ENCODE measurements at regions not wholly inside any gene's neighbourhood (a gene's known extent, or its start where the extent isn't known, plus 50 kb on each side); places are given as distances from the start of the nearest gene placed in this dataset.
A peak's percentile ranks its signal among the peaks of the same experiment; 100 is the strongest.

- H3K9me3 ChIP-seq (ENCODE audit: control insufficient read depth, low read depth, low read length): no peaks in the 10 kb centered on the region
- no peaks in the 10 kb centered on the region for H3K36me3 ChIP-seq (ENCODE audit: control insufficient read depth, insufficient read depth, low read length)
- H3K4me3 ChIP-seq (ENCODE audit: low read length): no peak overlapping the region
- no peaks in the 10 kb centered on the region for H3K4me1 ChIP-seq (ENCODE audit: control insufficient read depth, insufficient read depth, low read length)
- no peak overlapping the region for H3K27ac ChIP-seq (ENCODE audit: low read length)
- H3K27me3 ChIP-seq (ENCODE audit: control insufficient read depth, insufficient read depth, low read length): no peaks in the 10 kb centered on the region
- no peak for DNase-seq
Observed at GRCh38 chr4:136424052-136424451, 1108.2 kb downstream of the PCDH18 start.

- no peak overlapping the region for H3K27ac ChIP-seq (ENCODE audit: low read length)
- no peak overlapping the region for H3K4me3 ChIP-seq (ENCODE audit: low read length)
- H3K9me3 ChIP-seq (ENCODE audit: control insufficient read depth, low read depth, low read length): no peaks in the 10 kb centered on the region
- DNase-seq: no peak
- no peaks in the 10 kb centered on the region for H3K36me3 ChIP-seq (ENCODE audit: control insufficient read depth, insufficient read depth, low read length)
- no peaks in the 10 kb centered on the region for H3K4me1 ChIP-seq (ENCODE audit: control insufficient read depth, insufficient read depth, low read length)
- H3K27me3 ChIP-seq (ENCODE audit: control insufficient read depth, insufficient read depth, low read length): no peaks in the 10 kb centered on the region
Observed at GRCh38 chr4:136414981-136415380, 1117.3 kb downstream of the PCDH18 start.

- no peak for DNase-seq
- Histone ChIP-seq H3K27me3 (ENCODE audit: control insufficient read depth, insufficient read depth, low read length) (no peaks in the 10 kb centered on the region), H3K4me3 (ENCODE audit: low read length) (no peak overlapping the region), H3K27ac (ENCODE audit: low read length) (no peak overlapping the region), H3K9me3 (ENCODE audit: control insufficient read depth, low read depth, low read length) (no peaks in the 10 kb centered on the region), H3K36me3 (ENCODE audit: control insufficient read depth, insufficient read depth, low read length) (no peaks in the 10 kb centered on the region), H3K4me1 (ENCODE audit: control insufficient read depth, insufficient read depth, low read length) (no peaks in the 10 kb centered on the region)
- WGBS (ENCODE audit: insufficient coverage, low lambda C conversion rate): no CpG with 5 or more reads among the region's 2 CpGs
Observed at GRCh38 chr4:136412708-136413107, 1119.6 kb downstream of the PCDH18 start.

- H3K4me1 ChIP-seq (ENCODE audit: control insufficient read depth, insufficient read depth, low read length): no peaks in the 10 kb centered on the region
- no peaks in the 10 kb centered on the region for H3K27me3 ChIP-seq (ENCODE audit: control insufficient read depth, insufficient read depth, low read length)
- no peak overlapping the region for H3K4me3 ChIP-seq (ENCODE audit: low read length)
- H3K27ac ChIP-seq (ENCODE audit: low read length): no peak overlapping the region
- no peaks in the 10 kb centered on the region for H3K36me3 ChIP-seq (ENCODE audit: control insufficient read depth, insufficient read depth, low read length)
- no peak for DNase-seq
- WGBS (ENCODE audit: insufficient coverage, low lambda C conversion rate): 94% methylated on average over 3 of the region's 5 CpGs
- no peaks in the 10 kb centered on the region for H3K9me3 ChIP-seq (ENCODE audit: control insufficient read depth, low read depth, low read length)
Observed at GRCh38 chr4:136400829-136401228, 1131.5 kb downstream of the PCDH18 start.

- H3K9me3 ChIP-seq (ENCODE audit: control insufficient read depth, low read depth, low read length): peaks cover 4% of the 10 kb centered on the region
- no peak overlapping the region for H3K27ac ChIP-seq (ENCODE audit: low read length)
- no peak for DNase-seq
- WGBS (ENCODE audit: insufficient coverage, low lambda C conversion rate): no CpG with 5 or more reads among the region's 44 CpGs
- H3K4me3 ChIP-seq (ENCODE audit: low read length): peak overlapping the region; percentile 13
- H3K4me1 ChIP-seq (ENCODE audit: control insufficient read depth, insufficient read depth, low read length): no peaks in the 10 kb centered on the region
- no peaks in the 10 kb centered on the region for H3K36me3 ChIP-seq (ENCODE audit: control insufficient read depth, insufficient read depth, low read length)
- H3K27me3 ChIP-seq (ENCODE audit: control insufficient read depth, insufficient read depth, low read length): no peaks in the 10 kb centered on the region
Observed at GRCh38 chr4:136395212-136395722, 1137.0 kb downstream of the PCDH18 start.

- Histone ChIP-seq H3K27ac (ENCODE audit: low read length) (no peak overlapping the region), H3K4me3 (ENCODE audit: low read length) (no peak overlapping the region), H3K4me1 (ENCODE audit: control insufficient read depth, insufficient read depth, low read length) (no peaks in the 10 kb centered on the region), H3K36me3 (ENCODE audit: control insufficient read depth, insufficient read depth, low read length) (no peaks in the 10 kb centered on the region), H3K27me3 (ENCODE audit: control insufficient read depth, insufficient read depth, low read length) (no peaks in the 10 kb centered on the region), H3K9me3 (ENCODE audit: control insufficient read depth, low read depth, low read length) (peaks cover 4% of the 10 kb centered on the region)
- DNase-seq: no peak
Observed at GRCh38 chr4:136392576-136392975, 1139.7 kb downstream of the PCDH18 start.

GRCh38 chr4:136390824-136391223, 1141.5 kb downstream of the PCDH18 start:
- Histone ChIP-seq H3K36me3 (ENCODE audit: control insufficient read depth, insufficient read depth, low read length) (no peaks in the 10 kb centered on the region), H3K4me1 (ENCODE audit: control insufficient read depth, insufficient read depth, low read length) (no peaks in the 10 kb centered on the region), H3K9me3 (ENCODE audit: control insufficient read depth, low read depth, low read length) (peaks cover 4% of the 10 kb centered on the region), H3K4me3 (ENCODE audit: low read length) (no peak overlapping the region), H3K27me3 (ENCODE audit: control insufficient read depth, insufficient read depth, low read length) (no peaks in the 10 kb centered on the region), H3K27ac (ENCODE audit: low read length) (no peak overlapping the region)
- whole genome bisulfite sequencing (ENCODE audit: insufficient coverage, low lambda C conversion rate): 89% methylated on average over 1 of the region's 1 CpG
- DNase-seq: no peak

- Histone ChIP-seq H3K36me3 (ENCODE audit: control insufficient read depth, insufficient read depth, low read length) (no peaks in the 10 kb centered on the region), H3K27ac (ENCODE audit: low read length) (no peak overlapping the region), H3K4me1 (ENCODE audit: control insufficient read depth, insufficient read depth, low read length) (no peaks in the 10 kb centered on the region), H3K27me3 (ENCODE audit: control insufficient read depth, insufficient read depth, low read length) (no peaks in the 10 kb centered on the region), H3K9me3 (ENCODE audit: control insufficient read depth, low read depth, low read length) (no peaks in the 10 kb centered on the region), H3K4me3 (ENCODE audit: low read length) (no peak overlapping the region)
- DNase-seq: peak in 1 of 2 donors; percentile 2
- WGBS (ENCODE audit: insufficient coverage, low lambda C conversion rate): no CpG with 5 or more reads among the region's 1 CpG
Observed at GRCh38 chr4:136383082-136383481, 1149.2 kb downstream of the PCDH18 start.

- no peaks in the 10 kb centered on the region for H3K27me3 ChIP-seq (ENCODE audit: control insufficient read depth, insufficient read depth, low read length)
- H3K4me1 ChIP-seq (ENCODE audit: control insufficient read depth, insufficient read depth, low read length): no peaks in the 10 kb centered on the region
- H3K27ac ChIP-seq (ENCODE audit: low read length): no peak overlapping the region
- no peak for DNase-seq
- 100% methylated on average over 2 of the region's 2 CpGs for WGBS (ENCODE audit: insufficient coverage, low lambda C conversion rate)
- no peaks in the 10 kb centered on the region for H3K36me3 ChIP-seq (ENCODE audit: control insufficient read depth, insufficient read depth, low read length)
- no peaks in the 10 kb centered on the region for H3K9me3 ChIP-seq (ENCODE audit: control insufficient read depth, low read depth, low read length)
- H3K4me3 ChIP-seq (ENCODE audit: low read length): no peak overlapping the region
Observed at GRCh38 chr4:136371231-136371630, 1161.1 kb downstream of the PCDH18 start.

GRCh38 chr4:136369073-136369472, 1163.2 kb downstream of the PCDH18 start:
- no peak for DNase-seq
- no peaks in the 10 kb centered on the region for H3K4me1 ChIP-seq (ENCODE audit: control insufficient read depth, insufficient read depth, low read length)
- no peaks in the 10 kb centered on the region for H3K27me3 ChIP-seq (ENCODE audit: control insufficient read depth, insufficient read depth, low read length)
- no peaks in the 10 kb centered on the region for H3K36me3 ChIP-seq (ENCODE audit: control insufficient read depth, insufficient read depth, low read length)
- 58% methylated on average over 2 of the region's 2 CpGs for WGBS (ENCODE audit: insufficient coverage, low lambda C conversion rate)
- no peak overlapping the region for H3K4me3 ChIP-seq (ENCODE audit: low read length)
- no peaks in the 10 kb centered on the region for H3K9me3 ChIP-seq (ENCODE audit: control insufficient read depth, low read depth, low read length)
- no peak overlapping the region for H3K27ac ChIP-seq (ENCODE audit: low read length)

- peaks cover 3% of the 10 kb centered on the region for H3K9me3 ChIP-seq (ENCODE audit: control insufficient read depth, low read depth, low read length)
- H3K4me3 ChIP-seq (ENCODE audit: low read length): no peak overlapping the region
- no peak for DNase-seq
- H3K4me1 ChIP-seq (ENCODE audit: control insufficient read depth, insufficient read depth, low read length): no peaks in the 10 kb centered on the region
- no peaks in the 10 kb centered on the region for H3K36me3 ChIP-seq (ENCODE audit: control insufficient read depth, insufficient read depth, low read length)
- H3K27me3 ChIP-seq (ENCODE audit: control insufficient read depth, insufficient read depth, low read length): no peaks in the 10 kb centered on the region
- H3K27ac ChIP-seq (ENCODE audit: low read length): no peak overlapping the region
Observed at GRCh38 chr4:136357556-136357955, 1174.7 kb downstream of the PCDH18 start.
